CD14-positive monocyte (primary cell): ENCODE measurements at regions not wholly inside any gene's neighbourhood (a gene's known extent, or its start where the extent isn't known, plus 50 kb on each side); places are given as distances from the start of the nearest gene placed in this dataset.

Experiments
- DNase-seq, 3 donors: peaks; one replicate each; pipeline ENCODE4 v3.0.0-alpha.2; 2011 to 2022
- H2AFZ ChIP-seq: 2 replicates; pipeline ENCODE4 v1.6.0; 2012; ENCODE audit warnings: mild to moderate bottlenecking, low read depth, low read length, inconsistent platforms; ENCODE audit not compliant: insufficient read depth, poor library complexity, severe bottlenecking
- H3K27ac ChIP-seq, 2 donors: 1 replicate in 1 of 2; 2 replicates in 1 of 2; pipeline ENCODE4 v1.5.1; 2012 to 2013; ENCODE audit warnings: low read length in 2 of 2, control low read depth in 1 of 2, inconsistent platforms in 1 of 2, low read depth in 1 of 2, mild to moderate bottlenecking in 1 of 2
- H3K27me3 ChIP-seq, 2 donors: one replicate each; pipeline versions ENCODE4 v1.6.0 to v1.6.1; 2011 to 2013; ENCODE audit warnings: low read length in 2 of 2; ENCODE audit not compliant: control insufficient read depth in 2 of 2, insufficient read depth in 2 of 2
- H3K36me3 ChIP-seq, 2 donors: replicated peaks in 1 of 2; 1 replicate in 1 of 2; 2 replicates in 1 of 2; pipeline versions ENCODE4 v1.5.1 to v1.6.1; 2012 to 2013; ENCODE audit warnings: low read length in 2 of 2, control low read depth in 1 of 2, inconsistent platforms in 1 of 2, mild to moderate bottlenecking in 1 of 2; ENCODE audit not compliant: insufficient read depth in 2 of 2, control insufficient read depth in 1 of 2
- H3K4me1 ChIP-seq, 2 donors: 1 replicate in 1 of 2; 2 replicates in 1 of 2; pipeline versions ENCODE4 v1.5.1 to v1.6.1; 2012 to 2013; ENCODE audit warnings: low read length in 2 of 2, control low read depth in 1 of 2, inconsistent platforms in 1 of 2, mild to moderate bottlenecking in 1 of 2, moderate library complexity in 1 of 2; ENCODE audit not compliant: insufficient read depth in 2 of 2, control insufficient read depth in 1 of 2
- H3K4me2 ChIP-seq: replicated peaks from 2 replicates; pipeline ENCODE3; 2012; ENCODE audit warnings: low read length, moderate library complexity, mild to moderate bottlenecking; ENCODE audit not compliant: poor library complexity, severe bottlenecking; ENCODE audit errors: extremely low read depth
- H3K4me3 ChIP-seq, 3 experiments: fragments of 200-600 bp in 1 of 3; sonication (generic) in 1 of 3; replicated peaks in 1 of 3; 1 replicate in 2 of 3; 2 replicates in 1 of 3; pipeline ENCODE4 v1.5.1; 2011 to 2013; ENCODE audit warnings: low read length in 3 of 3, mild to moderate bottlenecking in 3 of 3, control low read depth in 2 of 3, low read depth in 2 of 3, inconsistent platforms in 1 of 3, moderate library complexity in 1 of 3
- H3K79me2 ChIP-seq: 2 replicates; pipeline ENCODE4 v1.6.0; 2012; ENCODE audit warnings: mild to moderate bottlenecking, control low read depth, inconsistent platforms, low read length, moderate library complexity; ENCODE audit not compliant: insufficient read depth
- H3K9ac ChIP-seq: 2 replicates; pipeline ENCODE4 v1.6.0; 2017; ENCODE audit warnings: low read length, mild to moderate bottlenecking; ENCODE audit not compliant: insufficient read depth, poor library complexity, severe bottlenecking
- H3K9me3 ChIP-seq, 2 donors: replicated peaks in 1 of 2; 1 replicate in 1 of 2; 2 replicates in 1 of 2; pipeline versions ENCODE4 v1.5.1 to v1.6.1; 2012 to 2013; ENCODE audit warnings: low read length in 2 of 2, control low read depth in 1 of 2; ENCODE audit not compliant: control insufficient read depth in 1 of 2, insufficient read depth in 1 of 2
- H4K20me1 ChIP-seq: 2 replicates; pipeline ENCODE4 v1.6.0; 2012; ENCODE audit warnings: mild to moderate bottlenecking, low read length, control low read depth, moderate library complexity; ENCODE audit not compliant: insufficient read depth
- H3K27ac Mint-ChIP-seq, 7 donors: one replicate each; pipeline ENCODE4 v1.8.0; 2020; ENCODE audit warnings: mild to moderate bottlenecking in 7 of 7, mixed read lengths in 7 of 7, moderate library complexity in 6 of 7, inconsistent platforms in 2 of 7
- H3K27me3 Mint-ChIP-seq, 3 donors: one replicate each; pipeline ENCODE4 v1.8.0; 2021 to 2022; ENCODE audit warnings: low read depth in 3 of 3, mild to moderate bottlenecking in 3 of 3, mixed read lengths in 3 of 3, moderate library complexity in 3 of 3, inconsistent platforms in 1 of 3
- H3K36me3 Mint-ChIP-seq, 2 donors: one replicate each; pipeline ENCODE4 v1.8.0; 2020; ENCODE audit warnings: mixed read lengths in 2 of 2, inconsistent platforms in 1 of 2, mild to moderate bottlenecking in 1 of 2
- H3K4me1 Mint-ChIP-seq: one replicate; pipeline ENCODE4 v1.8.0; 2020; ENCODE audit warnings: mild to moderate bottlenecking, mixed read lengths
- H3K4me3 Mint-ChIP-seq, 2 donors: one replicate each; pipeline ENCODE4 v1.8.0; 2020; ENCODE audit warnings: mild to moderate bottlenecking in 2 of 2, mixed read lengths in 2 of 2, moderate library complexity in 1 of 2
- H3K9me3 Mint-ChIP-seq, 7 donors: one replicate each; pipeline ENCODE4 v1.8.0; 2020 to 2022; ENCODE audit warnings: mixed read lengths in 7 of 7, mild to moderate bottlenecking in 6 of 7, moderate library complexity in 6 of 7, inconsistent platforms in 2 of 7
- WGBS: methylation state at CpG from one replicate; pipeline ENCODE4 v1.1.5; 2013; ENCODE audit warnings: missing lambda C conversion rate; ENCODE audit not compliant: insufficient coverage; 5-methylcytosine and 5-hydroxymethylcytosine counted together
- intact Hi-C, 2 donors: fragments of 100-400 bp; cut with micrococcal nuclease; formaldehyde crosslinking; loops; one replicate each; pipeline versions ENCODE4 v1.15.0 to v1.15.1; 2023
- TF ChIP-seq, protein P1 (sequence below): fragments of 200-600 bp; IDR thresholded peaks from one replicate; pipeline ENCODE4 v1.8.0; 2022; ENCODE audit warnings: antibody characterized with exemption, mild to moderate bottlenecking

DNA sequence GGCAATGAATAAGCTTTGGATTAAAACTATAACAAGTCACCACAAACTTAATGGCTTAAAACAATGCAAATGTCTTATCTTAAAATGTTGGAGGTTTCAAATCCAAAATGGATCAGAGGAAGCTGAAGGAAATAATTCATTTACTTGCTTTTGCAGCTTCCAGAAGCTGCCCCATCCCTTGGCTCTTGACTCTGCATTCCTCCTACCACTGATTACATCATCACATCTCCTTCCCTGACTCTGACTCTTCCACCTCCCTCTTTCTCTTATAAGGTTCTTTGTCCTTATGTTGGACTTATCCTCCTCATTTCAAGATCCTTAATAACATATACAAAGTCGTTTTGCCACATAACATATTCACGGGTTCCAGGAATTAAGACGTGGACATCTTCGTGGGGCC is 982.8 kb upstream of the ROBO1 start:
- Histone ChIP-seq H3K4me2 (no peak overlapping the region), H3K79me2 (no peaks in the 10 kb centered on the region), H3K27ac (no peak overlapping the region), H3K36me3 (no peaks in the 10 kb centered on the region), H2AFZ (no peak overlapping the region), H4K20me1 (no peaks in the 10 kb centered on the region), H3K4me3 (no peak overlapping the region), H3K4me1 (no peaks in the 10 kb centered on the region), H3K9ac (no peak overlapping the region), H3K9me3 (no peaks in the 10 kb centered on the region), H3K27me3 (no peaks in the 10 kb centered on the region)
- DNase-seq, result no peak
- Mint-ChIP-seq H3K27ac (peak overlapping the region in 1 of 7 donors; percentile 36), H3K4me3 (no peak overlapping the region), H3K36me3 (no peaks in the 10 kb centered on the region), H3K4me1 (no peaks in the 10 kb centered on the region), H3K27me3 (peaks cover 0 to 1% (median 0%) of the 10 kb centered on the region in 3 donors), H3K9me3 (peaks cover 0 to 9% (median 2%) of the 10 kb centered on the region in 7 donors)
- TF ChIP-seq, protein P1, sequence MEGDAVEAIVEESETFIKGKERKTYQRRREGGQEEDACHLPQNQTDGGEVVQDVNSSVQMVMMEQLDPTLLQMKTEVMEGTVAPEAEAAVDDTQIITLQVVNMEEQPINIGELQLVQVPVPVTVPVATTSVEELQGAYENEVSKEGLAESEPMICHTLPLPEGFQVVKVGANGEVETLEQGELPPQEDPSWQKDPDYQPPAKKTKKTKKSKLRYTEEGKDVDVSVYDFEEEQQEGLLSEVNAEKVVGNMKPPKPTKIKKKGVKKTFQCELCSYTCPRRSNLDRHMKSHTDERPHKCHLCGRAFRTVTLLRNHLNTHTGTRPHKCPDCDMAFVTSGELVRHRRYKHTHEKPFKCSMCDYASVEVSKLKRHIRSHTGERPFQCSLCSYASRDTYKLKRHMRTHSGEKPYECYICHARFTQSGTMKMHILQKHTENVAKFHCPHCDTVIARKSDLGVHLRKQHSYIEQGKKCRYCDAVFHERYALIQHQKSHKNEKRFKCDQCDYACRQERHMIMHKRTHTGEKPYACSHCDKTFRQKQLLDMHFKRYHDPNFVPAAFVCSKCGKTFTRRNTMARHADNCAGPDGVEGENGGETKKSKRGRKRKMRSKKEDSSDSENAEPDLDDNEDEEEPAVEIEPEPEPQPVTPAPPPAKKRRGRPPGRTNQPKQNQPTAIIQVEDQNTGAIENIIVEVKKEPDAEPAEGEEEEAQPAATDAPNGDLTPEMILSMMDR, result no peak
- intact Hi-C loops, result no loop called here
- 90% methylated on average over 3 of the region's 4 CpGs for WGBS

DNA sequence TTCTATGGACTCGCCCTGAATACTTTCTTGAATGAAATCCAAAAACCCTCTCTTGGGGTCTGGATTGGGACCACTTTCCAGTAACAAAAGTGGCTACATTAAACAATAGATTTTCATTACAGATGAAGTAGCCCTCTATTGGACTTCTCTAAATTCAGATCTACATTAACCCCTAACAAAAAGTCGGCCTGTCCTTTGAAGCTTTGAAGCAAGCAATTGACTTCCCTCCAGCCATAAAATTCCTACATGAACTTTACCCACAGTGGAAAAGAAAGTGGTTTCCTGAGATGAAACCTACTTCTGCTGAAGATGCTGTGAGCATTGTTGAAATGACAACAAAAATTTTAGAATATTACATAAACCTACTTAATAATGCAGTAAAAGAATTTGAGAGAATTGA is 967.1 kb upstream of the ROBO1 start:
- no peak overlapping the region for H2AFZ ChIP-seq
- Mint-ChIP-seq H3K36me3 (no peaks in the 10 kb centered on the region), H3K4me1 (peaks cover 11% of the 10 kb centered on the region), H3K27me3 (no peaks in the 10 kb centered on the region), H3K4me3 (no peak overlapping the region), H3K27ac (no peak overlapping the region), H3K9me3 (peaks cover 0 to 11% (median 2%) of the 10 kb centered on the region in 7 donors)
- H3K9me3 ChIP-seq, result peaks cover 0 to 7% of the 10 kb centered on the region in 2 donors
- no CpG with 5 or more reads among the region's 2 CpGs for whole genome bisulfite sequencing
- H3K4me2 ChIP-seq, result no peak overlapping the region
- no peak overlapping the region for H3K9ac ChIP-seq
- TF ChIP-seq, protein P1, result no peak
- H3K4me3 ChIP-seq, result no peak overlapping the region
- no peaks in the 10 kb centered on the region for H3K79me2 ChIP-seq
- intact Hi-C loops, result no loop called here
- no peaks in the 10 kb centered on the region for H3K4me1 ChIP-seq
- no peaks in the 10 kb centered on the region for H3K36me3 ChIP-seq
- no peaks in the 10 kb centered on the region for H3K27me3 ChIP-seq
- no peaks in the 10 kb centered on the region for H4K20me1 ChIP-seq
- no peak overlapping the region for H3K27ac ChIP-seq
- no peak for DNase-seq
